ENCODE measurements at regions not wholly inside any gene's neighbourhood (a gene's known extent, or its start where the extent isn't known, plus 50 kb on each side); places are given as distances from the start of the nearest gene placed in this dataset.

DNA sequence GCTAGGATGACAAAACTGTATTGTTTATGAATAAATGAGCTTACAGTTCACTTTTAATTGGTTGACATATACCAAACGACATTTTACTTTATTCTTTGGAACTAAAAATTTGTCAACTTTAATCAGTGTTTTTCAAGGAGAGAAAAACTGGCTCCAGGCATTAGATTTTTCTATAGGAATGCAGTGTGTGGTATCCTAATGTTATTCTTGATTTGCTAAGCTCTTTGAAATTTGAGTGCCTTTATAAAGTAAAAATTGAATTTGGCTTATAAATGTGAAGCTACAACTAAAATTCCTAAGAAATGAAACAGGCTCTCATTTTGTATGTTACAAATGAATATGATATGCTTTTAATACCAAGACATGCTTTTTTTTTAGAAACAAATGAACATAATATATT lies 442.2 kb upstream of the TRAM1L1 start:
- Histone ChIP-seq H3K4me1 (ENCODE audit: insufficient read depth, low read length) (no peaks in the 10 kb centered on the region), H3K9me3 (ENCODE audit: control insufficient read depth, low read depth, low read length) (no peaks in the 10 kb centered on the region), H3K23ac (ENCODE audit: insufficient read length, low read depth, low read length) (no peak overlapping the region), H4K20me1 (ENCODE audit: control insufficient read depth, insufficient read depth, insufficient read length) (no peaks in the 10 kb centered on the region), H3K23me2 (ENCODE audit: insufficient read length, low read depth, low read length, poor library complexity, severe bottlenecking) (no peaks in the 10 kb centered on the region), H2BK5ac (ENCODE audit: insufficient read length, low read length) (no peak overlapping the region), H3K56ac (ENCODE audit: insufficient read length, low read depth, low read length) (no peak overlapping the region), H3K4ac (ENCODE audit: low read depth, low read length) (no peak overlapping the region), H3K27ac (ENCODE audit: insufficient read length, low read depth, low read length) (no peak overlapping the region), H2AFZ (ENCODE audit: low read length) (no peak overlapping the region), H4K91ac (ENCODE audit: insufficient read length, low read depth, low read length) (no peak overlapping the region), H2BK120ac (ENCODE audit: low read depth, low read length, poor library complexity, severe bottlenecking) (no peak overlapping the region), H3K79me2 (ENCODE audit: insufficient read depth, low read length) (no peaks in the 10 kb centered on the region), H2AK5ac (ENCODE audit: insufficient read length, low read length) (no peak overlapping the region), H3K27me3 (ENCODE audit: insufficient read depth, low read length) (no peaks in the 10 kb centered on the region), H2BK15ac (ENCODE audit: low read depth, low read length) (no peak overlapping the region), H3K79me1 (ENCODE audit: insufficient read depth, low read depth, low read length, poor library complexity, severe bottlenecking) (no peaks in the 10 kb centered on the region), H3T11ph (ENCODE audit: low read length) (no peak overlapping the region), H3K9ac (ENCODE audit: extremely low read depth, insufficient read length, low read length) (no peak overlapping the region), H3K18ac (ENCODE audit: insufficient read length, low read depth, low read length) (no peak overlapping the region), H3K14ac (ENCODE audit: insufficient read depth, low read length) (no peak overlapping the region), H4K5ac (ENCODE audit: insufficient read length, low read depth, low read length) (no peak overlapping the region), H4K8ac (replicated peaks; ENCODE audit: insufficient read length, low read depth, low read length) (no peak overlapping the region), H3K4me2 (ENCODE audit: insufficient read depth, insufficient read length, low read length) (no peak overlapping the region), H2BK20ac (ENCODE audit: low read depth, low read length, poor library complexity, severe bottlenecking) (no peak overlapping the region), H2BK12ac (ENCODE audit: insufficient read length, low read depth, low read length) (no peak overlapping the region)
- no peaks in the 10 kb centered on the region for H3K36me3 Mint-ChIP-seq (ENCODE audit: insufficient read depth in 1 of 3, low read depth in 3 of 3)
- no peak for DNase-seq
- no CpG with 5 or more reads among the region's 1 CpG for whole genome bisulfite sequencing (ENCODE audit: extremely low coverage, insufficient read length, low lambda C conversion rate)
- H3K4me1 Mint-ChIP-seq = no peaks in the 10 kb centered on the region
- no peak for TF ChIP-seq CTCF (conservative IDR thresholded peaks at IDR 0.05)
- H3K4me3 Mint-ChIP-seq = no peak overlapping the region
- no peaks in the 10 kb centered on the region for H3K27me3 Mint-ChIP-seq (ENCODE audit: low read depth)
- H3K27ac Mint-ChIP-seq = no peak overlapping the region
- H3K9me3 Mint-ChIP-seq = no peaks in the 10 kb centered on the region

All from H9 (cell line).